ENCODE measurements at regions not wholly inside any gene's neighbourhood (a gene's known extent, or its start where the extent isn't known, plus 50 kb on each side); places are given as distances from the start of the nearest gene placed in this dataset.
"Not testable (repeated sequence)": the region's sequence is repeated elsewhere in the genome, so short reads cannot be mapped to it uniquely, and the experiment has no call there.

DNA sequence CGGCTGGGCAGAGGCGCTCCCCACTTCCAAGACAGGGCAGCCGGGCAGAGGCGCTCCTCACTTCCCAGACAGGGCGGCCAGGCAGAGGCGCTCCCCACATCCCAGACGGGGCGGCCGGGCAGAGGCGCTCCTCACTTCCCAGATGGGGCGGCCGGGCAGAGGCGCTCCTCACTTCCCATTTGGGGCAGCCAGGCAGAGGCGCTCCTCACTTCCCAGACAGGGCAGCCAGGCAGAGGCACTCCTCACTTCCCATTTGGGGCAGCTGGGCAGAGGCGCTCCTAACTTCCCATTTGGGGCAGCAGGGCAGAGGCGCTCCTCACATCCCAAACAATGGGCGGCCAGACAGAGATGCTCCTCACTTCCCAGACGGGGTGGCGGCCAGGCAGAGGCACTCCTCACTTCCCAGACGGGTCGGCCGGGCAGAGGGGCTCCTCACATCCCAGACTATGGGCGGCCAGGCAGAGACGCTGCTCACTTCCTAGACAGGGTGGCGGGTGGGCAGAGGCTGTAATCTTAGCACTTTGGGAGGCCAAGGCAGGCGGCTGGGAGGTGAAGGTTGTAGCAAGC, 344.4 kb downstream of the TUBA3C start:
- H3K27me3 ChIP-seq (ENCODE audit: insufficient read depth, low read length); H3T11ph ChIP-seq (ENCODE audit: low read length); H2BK5ac ChIP-seq (ENCODE audit: insufficient read length, low read length); H4K91ac ChIP-seq (ENCODE audit: insufficient read length, low read depth, low read length); H2BK12ac ChIP-seq (ENCODE audit: insufficient read length, low read depth, low read length); H2BK20ac ChIP-seq (ENCODE audit: low read depth, low read length, poor library complexity, severe bottlenecking); H3K4ac ChIP-seq (ENCODE audit: low read depth, low read length); H3K27ac Mint-ChIP-seq; H4K5ac ChIP-seq (ENCODE audit: insufficient read length, low read depth, low read length); H2BK15ac ChIP-seq (ENCODE audit: low read depth, low read length); H3K79me2 ChIP-seq (ENCODE audit: insufficient read depth, low read length); H3K4me1 Mint-ChIP-seq; H3K4me1 ChIP-seq (ENCODE audit: insufficient read depth, low read length); H3K23ac ChIP-seq (ENCODE audit: insufficient read length, low read depth, low read length); H3K27me3 Mint-ChIP-seq (ENCODE audit: low read depth); H3K4me2 ChIP-seq (ENCODE audit: insufficient read depth, insufficient read length, low read length); DNase-seq; H4K8ac ChIP-seq (replicated peaks; ENCODE audit: insufficient read length, low read depth, low read length); H3K27ac ChIP-seq (ENCODE audit: insufficient read length, low read depth, low read length); H3K56ac ChIP-seq (ENCODE audit: insufficient read length, low read depth, low read length); H3K9ac ChIP-seq (ENCODE audit: extremely low read depth, insufficient read length, low read length); H3K9me3 ChIP-seq (ENCODE audit: control insufficient read depth, low read depth, low read length); H3K18ac ChIP-seq (ENCODE audit: insufficient read length, low read depth, low read length); H2AK5ac ChIP-seq (ENCODE audit: insufficient read length, low read length); H2AFZ ChIP-seq (ENCODE audit: low read length); H3K4me3 Mint-ChIP-seq; H2BK120ac ChIP-seq (ENCODE audit: low read depth, low read length, poor library complexity, severe bottlenecking); H4K20me1 ChIP-seq (ENCODE audit: control insufficient read depth, insufficient read depth, insufficient read length); H3K23me2 ChIP-seq (ENCODE audit: insufficient read length, low read depth, low read length, poor library complexity, severe bottlenecking); H3K79me1 ChIP-seq (ENCODE audit: insufficient read depth, low read depth, low read length, poor library complexity, severe bottlenecking); H3K14ac ChIP-seq (ENCODE audit: insufficient read depth, low read length): not testable (repeated sequence)
- WGBS (ENCODE audit: extremely low coverage, insufficient read length, low lambda C conversion rate), result no CpG with 5 or more reads among the region's 26 CpGs
- Mint-ChIP-seq H3K9me3 (peaks cover 50 to 64% of the 10 kb centered on the region in 2 experiments), H3K36me3 (ENCODE audit: insufficient read depth in 1 of 3, low read depth in 3 of 3) (peaks cover 5 to 14% (median 8%) of the 10 kb centered on the region in 3 experiments; a peak in 5 of 7 replicates)

DNA sequence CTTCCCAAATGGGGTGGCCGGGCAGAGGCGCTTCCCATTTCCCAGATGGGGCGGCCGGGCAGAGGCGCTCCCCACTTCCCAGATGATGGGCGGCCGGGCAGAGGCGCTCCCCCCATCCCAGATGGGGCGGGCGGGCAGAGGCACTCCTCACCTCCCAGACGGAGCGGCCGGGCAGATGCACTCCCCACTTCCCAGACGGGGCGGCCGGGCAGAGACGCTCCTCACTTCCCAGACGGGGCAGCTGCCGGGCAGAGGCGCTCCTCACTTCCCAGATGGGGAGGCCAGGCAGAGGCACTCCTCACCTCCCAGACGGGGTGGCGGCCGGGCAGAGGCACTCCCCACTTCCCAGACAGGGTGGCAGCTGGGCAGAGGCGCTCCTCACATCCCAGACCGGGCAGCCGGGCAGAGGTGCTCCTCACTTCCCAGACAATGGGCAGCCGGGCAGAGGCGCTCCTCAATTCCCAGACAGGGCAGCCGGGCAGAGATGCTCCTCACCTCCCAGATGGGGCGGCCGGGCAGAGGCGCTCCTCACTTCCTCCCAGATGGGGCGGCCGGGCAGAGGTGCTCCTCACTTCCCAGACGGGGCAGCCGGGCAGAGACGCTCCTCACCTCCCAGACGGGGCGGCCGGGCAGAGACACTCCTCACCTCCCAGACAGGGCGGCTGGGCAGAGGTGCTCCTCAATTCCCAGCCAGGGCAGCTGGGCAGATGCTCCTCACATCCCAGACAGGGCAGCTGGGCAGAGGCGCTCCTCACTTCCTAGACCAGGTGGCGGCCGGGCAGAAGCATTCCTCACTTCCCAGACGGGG, 345.0 kb downstream of the TUBA3C start:
- not testable (repeated sequence) for H4K8ac ChIP-seq (replicated peaks; ENCODE audit: insufficient read length, low read depth, low read length); H3K4ac ChIP-seq (ENCODE audit: low read depth, low read length); H2BK20ac ChIP-seq (ENCODE audit: low read depth, low read length, poor library complexity, severe bottlenecking); H2BK12ac ChIP-seq (ENCODE audit: insufficient read length, low read depth, low read length); H3K79me2 ChIP-seq (ENCODE audit: insufficient read depth, low read length); H3K56ac ChIP-seq (ENCODE audit: insufficient read length, low read depth, low read length); H3K18ac ChIP-seq (ENCODE audit: insufficient read length, low read depth, low read length); H3K4me2 ChIP-seq (ENCODE audit: insufficient read depth, insufficient read length, low read length); H3K4me1 Mint-ChIP-seq; H2AFZ ChIP-seq (ENCODE audit: low read length); H3K9me3 ChIP-seq (ENCODE audit: control insufficient read depth, low read depth, low read length); H3T11ph ChIP-seq (ENCODE audit: low read length); DNase-seq; H2BK5ac ChIP-seq (ENCODE audit: insufficient read length, low read length); H2AK5ac ChIP-seq (ENCODE audit: insufficient read length, low read length); H3K14ac ChIP-seq (ENCODE audit: insufficient read depth, low read length); H4K91ac ChIP-seq (ENCODE audit: insufficient read length, low read depth, low read length); H3K23ac ChIP-seq (ENCODE audit: insufficient read length, low read depth, low read length); H3K23me2 ChIP-seq (ENCODE audit: insufficient read length, low read depth, low read length, poor library complexity, severe bottlenecking); H2BK120ac ChIP-seq (ENCODE audit: low read depth, low read length, poor library complexity, severe bottlenecking); H4K5ac ChIP-seq (ENCODE audit: insufficient read length, low read depth, low read length); H3K79me1 ChIP-seq (ENCODE audit: insufficient read depth, low read depth, low read length, poor library complexity, severe bottlenecking); H3K27me3 Mint-ChIP-seq (ENCODE audit: low read depth); H2BK15ac ChIP-seq (ENCODE audit: low read depth, low read length); H3K9ac ChIP-seq (ENCODE audit: extremely low read depth, insufficient read length, low read length); H3K4me1 ChIP-seq (ENCODE audit: insufficient read depth, low read length); H3K27ac ChIP-seq (ENCODE audit: insufficient read length, low read depth, low read length); H3K27me3 ChIP-seq (ENCODE audit: insufficient read depth, low read length); H3K4me3 Mint-ChIP-seq; H3K27ac Mint-ChIP-seq; H4K20me1 ChIP-seq (ENCODE audit: control insufficient read depth, insufficient read depth, insufficient read length)
- WGBS (ENCODE audit: extremely low coverage, insufficient read length, low lambda C conversion rate), result no CpG with 5 or more reads among the region's 45 CpGs
- H3K9me3 Mint-ChIP-seq, result peaks cover 54 to 65% of the 10 kb centered on the region in 2 experiments
- H3K36me3 Mint-ChIP-seq (ENCODE audit: insufficient read depth in 1 of 3, low read depth in 3 of 3), result peaks cover 5 to 14% (median 8%) of the 10 kb centered on the region in 3 experiments; a peak in 5 of 7 replicates
